ENCODE measurements at regions not wholly inside any gene's neighbourhood (a gene's known extent, or its start where the extent isn't known, plus 50 kb on each side); places are given as distances from the start of the nearest gene placed in this dataset.

GRCh38 chr16:75983741-75984381 is 257.6 kb upstream of the CPHXL start:
- no peaks in the 10 kb centered on the region for H3K9me3 ChIP-seq
- TF ChIP-seq CTCF (IDR thresholded peaks at IDR 0.05): no peak
- no peak overlapping the region for H3K27ac ChIP-seq
- no peaks in the 10 kb centered on the region for H3K27me3 ChIP-seq (ENCODE audit: insufficient read depth in 3 of 3, low read length in 2 of 3)
- ATAC-seq (no peak), DNase-seq (no peak)
- H3K4me3 ChIP-seq: no peak overlapping the region
- WGBS, 3 donors: 26 to 29% (median 27%) methylated on average over 4 of the region's 4 CpGs
- intact Hi-C loops (cut with DNase I): no loop called here
- H3K4me1 ChIP-seq: no peaks in the 10 kb centered on the region
- H3K36me3 ChIP-seq (ENCODE audit: insufficient read depth in 1 of 2, low read depth in 1 of 2): no peaks in the 10 kb centered on the region

- no peak overlapping the region for H3K27ac ChIP-seq
- H3K36me3 ChIP-seq (ENCODE audit: insufficient read depth in 1 of 2, low read depth in 1 of 2): no peaks in the 10 kb centered on the region
- 79 to 92% (median 82%) methylated on average over 2 of the region's 2 CpGs for whole genome bisulfite sequencing, 3 donors
- H3K9me3 ChIP-seq: no peaks in the 10 kb centered on the region
- intact Hi-C loops (cut with DNase I): no loop called here
- no peaks in the 10 kb centered on the region for H3K4me1 ChIP-seq
- H3K4me3 ChIP-seq: no peak overlapping the region
- ATAC-seq (no peak), DNase-seq (no peak)
- no peaks in the 10 kb centered on the region for H3K27me3 ChIP-seq (ENCODE audit: insufficient read depth in 3 of 3, low read length in 2 of 3)
- no peak for TF ChIP-seq CTCF (IDR thresholded peaks at IDR 0.05)
Observed at GRCh38 chr16:75987323-75987722, 261.0 kb upstream of the CPHXL start.

- H3K4me1 ChIP-seq: no peaks in the 10 kb centered on the region
- H3K27ac ChIP-seq: no peak overlapping the region
- no peaks in the 10 kb centered on the region for H3K36me3 ChIP-seq (ENCODE audit: insufficient read depth in 1 of 2, low read depth in 1 of 2)
- DNase-seq (no peak), ATAC-seq (no peak)
- intact Hi-C loops (cut with DNase I): no loop called here
- H3K4me3 ChIP-seq: no peak overlapping the region
- no peaks in the 10 kb centered on the region for H3K27me3 ChIP-seq (ENCODE audit: insufficient read depth in 3 of 3, low read length in 2 of 3)
- no peak for TF ChIP-seq CTCF (IDR thresholded peaks at IDR 0.05)
- H3K9me3 ChIP-seq: no peaks in the 10 kb centered on the region
- 66 to 67% (median 66%) methylated on average over 3 of the region's 3 CpGs for WGBS, 3 donors
Observed at GRCh38 chr16:75996491-75996890, 270.2 kb upstream of the CPHXL start.

- Histone ChIP-seq H3K4me3 (no peak overlapping the region), H3K4me1 (no peaks in the 10 kb centered on the region), H3K27ac (no peak overlapping the region), H3K36me3 (ENCODE audit: insufficient read depth in 1 of 2, low read depth in 1 of 2) (no peaks in the 10 kb centered on the region), H3K27me3 (ENCODE audit: insufficient read depth in 3 of 3, low read length in 2 of 3) (no peaks in the 10 kb centered on the region), H3K9me3 (no peaks in the 10 kb centered on the region)
- 83 to 91% (median 87%) methylated on average over 6 of the region's 6 CpGs for WGBS, 3 donors
- no peak for ATAC-seq
- no peak for DNase-seq
- TF ChIP-seq CTCF (IDR thresholded peaks at IDR 0.05): no peak
- intact Hi-C loops (cut with DNase I): no loop called here
Observed at GRCh38 chr16:75997606-75998005, 271.3 kb upstream of the CPHXL start.

- H3K36me3 ChIP-seq (ENCODE audit: insufficient read depth in 1 of 2, low read depth in 1 of 2): no peaks in the 10 kb centered on the region
- no peaks in the 10 kb centered on the region for H3K27me3 ChIP-seq (ENCODE audit: insufficient read depth in 3 of 3, low read length in 2 of 3)
- no peak for TF ChIP-seq CTCF (IDR thresholded peaks at IDR 0.05)
- ATAC-seq (no peak), DNase-seq (no peak)
- H3K4me1 ChIP-seq: no peaks in the 10 kb centered on the region
- no peak overlapping the region for H3K4me3 ChIP-seq
- no peak overlapping the region for H3K27ac ChIP-seq
- 88 to 96% (median 91%) methylated on average over 1 of the region's 1 CpG for WGBS, 3 donors
- intact Hi-C loops (cut with DNase I): no loop called here
- H3K9me3 ChIP-seq: no peaks in the 10 kb centered on the region
Observed at GRCh38 chr16:76007645-76008044, 269.6 kb upstream of the CNTNAP4 start.

Measured in psoas muscle (tissue), 7 donors.